ENCODE measurements at regions not wholly inside any gene's neighbourhood (a gene's known extent, or its start where the extent isn't known, plus 50 kb on each side); places are given as distances from the start of the nearest gene placed in this dataset.
"Not testable (repeated sequence)": the region's sequence is repeated elsewhere in the genome, so short reads cannot be mapped to it uniquely, and the experiment has no call there.

DNA sequence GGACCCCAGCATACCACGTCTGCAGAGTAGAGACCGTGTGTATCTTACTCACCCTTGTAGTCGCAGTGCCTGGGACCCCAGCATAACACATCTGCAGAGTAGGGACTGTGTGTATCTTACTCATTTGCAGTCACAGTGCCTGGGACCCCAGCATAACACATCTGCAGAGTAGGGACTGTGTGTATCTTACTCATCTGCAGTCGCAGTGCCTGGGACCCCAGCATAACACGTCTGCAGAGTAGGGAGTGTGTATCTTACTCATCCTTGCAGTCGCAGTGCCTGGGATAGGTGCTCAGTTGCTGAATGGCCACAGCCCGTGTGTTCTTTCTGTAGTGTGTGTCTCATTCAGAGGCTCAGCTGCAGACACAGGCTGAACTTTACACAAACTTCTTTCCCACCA, 71.4 kb upstream of the FRG1 start:
- ATAC-seq (no peak), DNase-seq (ENCODE audit: low spot score) (no peak)
- Mint-ChIP-seq H3K27me3 (no peaks in the 10 kb centered on the region), H3K27ac (no peak overlapping the region), H3K4me1 (ENCODE audit: low read depth in 2 of 2) (no peaks in the 10 kb centered on the region), H3K4me3 (no peak overlapping the region), H3K36me3 (peaks cover 5% of the 10 kb centered on the region), H3K9me3 (peaks cover 4% of the 10 kb centered on the region)

DNA sequence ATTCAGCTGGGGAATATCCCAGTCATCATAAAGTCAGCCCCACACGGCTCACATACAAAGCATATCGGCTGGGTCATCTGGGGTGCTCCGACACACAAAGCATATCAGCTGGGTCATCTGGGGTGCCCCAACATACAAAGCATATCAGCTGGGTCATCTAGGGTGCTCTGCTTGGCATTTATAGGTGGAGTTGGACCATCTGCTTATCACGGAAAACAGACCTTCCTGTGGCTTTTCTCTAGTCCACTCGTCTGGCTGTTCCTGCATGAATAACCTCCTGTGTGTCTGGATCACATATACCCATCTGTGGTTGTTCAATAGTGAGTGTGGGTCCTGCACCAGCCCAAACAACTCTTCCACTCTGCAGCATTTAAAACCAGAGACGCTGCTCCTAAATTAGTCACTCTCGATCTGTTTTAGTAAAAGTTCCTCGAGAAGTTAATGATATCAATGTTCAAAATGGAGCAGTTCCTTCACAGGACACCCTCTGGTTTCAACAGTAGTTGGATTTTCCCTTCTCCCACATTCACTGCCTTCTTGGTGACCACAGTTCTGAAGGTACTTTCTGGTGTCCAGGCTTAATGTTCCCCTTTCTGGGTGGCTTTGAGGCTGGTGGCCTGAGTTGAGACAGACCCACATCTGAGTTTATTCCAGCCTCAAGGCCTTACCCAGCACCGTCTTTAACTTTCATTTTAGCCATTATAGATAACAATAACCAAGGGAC, 70.0 kb upstream of the FRG1 start:
- DNase-seq (ENCODE audit: low spot score) = no peak
- peaks cover 4% of the 10 kb centered on the region for H3K9me3 Mint-ChIP-seq
- H3K4me1 Mint-ChIP-seq (ENCODE audit: low read depth in 2 of 2) = no peaks in the 10 kb centered on the region
- peaks cover 5% of the 10 kb centered on the region for H3K36me3 Mint-ChIP-seq
- ATAC-seq = no peak
- H3K27me3 Mint-ChIP-seq = no peaks in the 10 kb centered on the region
- no peak overlapping the region for H3K4me3 Mint-ChIP-seq
- no peak overlapping the region for H3K27ac Mint-ChIP-seq

DNA sequence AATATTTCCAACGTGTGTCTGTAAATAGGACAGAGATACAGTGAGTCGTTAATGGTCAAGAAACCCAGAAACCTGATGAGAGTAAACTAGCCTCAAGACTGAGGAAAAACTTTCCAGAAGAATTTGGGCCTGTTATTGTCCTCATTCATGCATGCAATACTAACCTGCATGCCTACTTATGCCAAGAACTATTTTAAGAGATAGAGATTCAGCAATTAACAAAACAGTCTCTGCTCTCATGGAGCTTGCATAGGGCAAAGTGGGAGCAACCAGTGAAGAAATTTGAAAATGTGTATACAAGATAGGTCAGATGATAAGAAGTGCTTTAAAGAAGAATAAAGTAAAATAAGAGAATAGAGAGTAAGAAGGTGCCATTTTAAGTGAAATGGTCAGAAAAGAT, 66.1 kb upstream of the FRG1 start:
- Mint-ChIP-seq H3K9me3 (peaks cover 9% of the 10 kb centered on the region), H3K27ac (no peak overlapping the region), H3K4me1 (ENCODE audit: low read depth in 2 of 2) (no peaks in the 10 kb centered on the region), H3K36me3 (peaks cover 5% of the 10 kb centered on the region), H3K4me3 (no peak overlapping the region), H3K27me3 (no peaks in the 10 kb centered on the region)
- no peak for DNase-seq (ENCODE audit: low spot score)
- ATAC-seq = no peak

DNA sequence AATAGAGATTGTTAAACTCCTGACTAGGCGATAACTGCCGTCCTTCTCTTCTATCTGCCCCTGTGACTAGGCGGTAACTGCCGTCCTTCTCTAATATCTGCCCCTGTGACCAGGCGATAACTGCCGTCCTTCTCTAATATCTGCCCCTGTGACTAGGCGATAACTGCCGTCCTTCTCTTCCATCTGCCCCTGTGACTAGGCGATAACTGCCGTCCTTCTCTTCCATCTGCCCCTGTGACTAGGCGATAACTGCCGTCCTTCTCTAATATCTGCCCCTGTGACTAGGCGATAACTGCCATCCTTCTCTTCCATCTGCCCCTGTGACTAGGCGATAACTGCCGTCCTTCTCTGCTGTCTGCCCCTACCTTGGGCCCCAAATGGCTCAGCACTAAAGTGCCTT, 59.5 kb upstream of the FRG1 start:
- not testable (repeated sequence) for H3K4me1 Mint-ChIP-seq (ENCODE audit: low read depth in 2 of 2); ATAC-seq; H3K27ac Mint-ChIP-seq; H3K4me3 Mint-ChIP-seq; H3K27me3 Mint-ChIP-seq; H3K36me3 Mint-ChIP-seq; DNase-seq (ENCODE audit: low spot score)
- peaks cover 11% of the 10 kb centered on the region for H3K9me3 Mint-ChIP-seq

DNA sequence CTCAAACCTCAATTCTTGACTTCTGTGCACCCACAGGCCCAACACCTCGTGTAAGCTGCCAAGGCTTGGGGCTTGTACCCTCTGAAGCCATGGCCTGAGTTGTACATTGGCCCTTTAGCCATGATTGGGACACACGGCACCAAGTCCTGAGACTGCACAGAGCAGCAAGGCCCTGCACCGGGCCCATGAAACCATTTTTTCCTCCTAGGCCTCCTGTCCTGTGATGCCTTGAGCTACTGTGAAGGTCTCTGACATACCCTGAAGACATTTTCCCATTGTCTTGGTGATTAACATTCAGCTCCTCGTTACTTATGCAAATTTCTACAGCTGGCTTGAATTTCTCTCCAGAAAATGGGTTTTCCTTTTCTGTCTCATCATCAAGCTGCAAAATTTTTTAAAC, 52.3 kb upstream of the FRG1 start:
- not testable (repeated sequence) for H3K27me3 Mint-ChIP-seq; ATAC-seq; H3K4me1 Mint-ChIP-seq (ENCODE audit: low read depth in 2 of 2); H3K4me3 Mint-ChIP-seq; H3K27ac Mint-ChIP-seq; DNase-seq (ENCODE audit: low spot score); H3K36me3 Mint-ChIP-seq
- H3K9me3 Mint-ChIP-seq = peaks cover 16% of the 10 kb centered on the region

Data from natural killer cell treated with Interleukin-12 subunit alpha and Interleukin-12 subunit beta and Interleukin-15 and Interleukin-18, amount 100 ng/mL, for 72 hours (primary cell).